Esophagus muscularis mucosa (tissue), 3 donors: ENCODE measurements at regions not wholly inside any gene's neighbourhood (a gene's known extent, or its start where the extent isn't known, plus 50 kb on each side); places are given as distances from the start of the nearest gene placed in this dataset.

Source experiments
- POLR2A ChIP-seq: fragments of 450-650 bp; IDR thresholded peaks from one replicate; pipeline ENCODE4 v1.6.1; 2017; ENCODE audit warnings: antibody characterized with exemption, moderate library complexity, mild to moderate bottlenecking, low read depth
- TF ChIP-seq, protein P1 (sequence below), 3 experiments: fragments of 200-600 bp in 2 of 3; fragments of 450-650 bp in 1 of 3; sonication (generic) in 2 of 3; IDR thresholded peaks; one replicate each; pipeline ENCODE4 v1.5.1; 2017 to 2019; ENCODE audit warnings: antibody characterized with exemption in 3 of 3, mild to moderate bottlenecking in 2 of 3, moderate library complexity in 1 of 3

DNA sequence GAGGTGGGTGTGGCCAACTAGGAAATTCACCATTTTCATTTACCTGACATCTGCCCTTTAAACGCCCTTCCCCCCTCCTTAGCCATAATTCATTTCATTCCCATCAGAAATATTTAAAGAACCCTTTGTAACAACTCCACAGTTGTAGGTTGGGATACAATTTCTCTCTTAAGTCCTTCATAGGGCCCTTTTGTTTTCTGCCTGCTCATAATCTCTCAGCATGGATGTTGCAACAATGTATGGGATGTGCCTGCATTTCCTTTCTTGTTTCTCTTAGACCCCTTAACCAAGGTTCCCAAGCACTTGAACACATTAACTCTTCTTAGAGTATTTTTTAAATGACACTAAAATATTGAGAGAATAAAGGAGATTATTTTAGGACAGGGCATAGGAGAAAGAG is 51.7 kb upstream of the MYO10 start:
- TF ChIP-seq, protein P1, sequence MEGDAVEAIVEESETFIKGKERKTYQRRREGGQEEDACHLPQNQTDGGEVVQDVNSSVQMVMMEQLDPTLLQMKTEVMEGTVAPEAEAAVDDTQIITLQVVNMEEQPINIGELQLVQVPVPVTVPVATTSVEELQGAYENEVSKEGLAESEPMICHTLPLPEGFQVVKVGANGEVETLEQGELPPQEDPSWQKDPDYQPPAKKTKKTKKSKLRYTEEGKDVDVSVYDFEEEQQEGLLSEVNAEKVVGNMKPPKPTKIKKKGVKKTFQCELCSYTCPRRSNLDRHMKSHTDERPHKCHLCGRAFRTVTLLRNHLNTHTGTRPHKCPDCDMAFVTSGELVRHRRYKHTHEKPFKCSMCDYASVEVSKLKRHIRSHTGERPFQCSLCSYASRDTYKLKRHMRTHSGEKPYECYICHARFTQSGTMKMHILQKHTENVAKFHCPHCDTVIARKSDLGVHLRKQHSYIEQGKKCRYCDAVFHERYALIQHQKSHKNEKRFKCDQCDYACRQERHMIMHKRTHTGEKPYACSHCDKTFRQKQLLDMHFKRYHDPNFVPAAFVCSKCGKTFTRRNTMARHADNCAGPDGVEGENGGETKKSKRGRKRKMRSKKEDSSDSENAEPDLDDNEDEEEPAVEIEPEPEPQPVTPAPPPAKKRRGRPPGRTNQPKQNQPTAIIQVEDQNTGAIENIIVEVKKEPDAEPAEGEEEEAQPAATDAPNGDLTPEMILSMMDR (IDR thresholded peaks at IDR 0.05), result no peak
- TF ChIP-seq POLR2A, result no peak
